ENCODE measurements at regions not wholly inside any gene's neighbourhood (a gene's known extent, or its start where the extent isn't known, plus 50 kb on each side); places are given as distances from the start of the nearest gene placed in this dataset.

DNA sequence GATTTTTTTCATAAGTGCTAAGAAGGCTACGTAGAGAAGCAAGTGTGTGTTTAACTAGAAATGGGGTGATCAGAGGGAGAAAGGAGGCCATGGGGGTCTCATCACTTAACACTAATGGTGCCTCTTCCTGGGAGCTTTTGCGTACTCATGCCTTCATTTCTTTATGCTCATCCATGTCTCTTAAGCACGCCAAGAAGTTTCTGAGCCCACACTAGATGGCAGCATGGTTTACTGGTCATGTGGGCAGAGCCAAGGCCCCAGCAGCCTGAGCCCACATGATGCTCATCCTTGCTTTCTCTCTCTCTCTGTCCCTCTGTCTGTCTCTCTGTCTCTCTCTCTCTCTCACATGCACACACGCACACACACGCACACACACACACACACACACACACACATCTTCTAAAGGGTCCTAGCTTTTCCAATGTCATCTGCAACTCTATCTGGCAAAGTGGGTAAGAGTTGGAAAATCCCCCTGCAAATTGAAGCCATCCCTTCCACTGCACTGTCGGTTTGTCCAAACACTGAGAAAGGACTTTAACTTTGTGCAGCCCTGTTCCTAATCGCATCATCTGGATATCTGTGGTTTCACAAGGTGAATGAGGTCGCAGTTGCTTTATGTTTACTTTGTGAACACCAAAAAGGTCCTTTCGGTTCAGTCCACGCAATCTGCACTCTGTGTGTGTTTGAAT lies 137.1 kb upstream of the CCDC68 start:
- in situ Hi-C loops (cut with HindIII; ENCODE audit: low sequenced_read_pairs) = no loop called here
- peak; percentile 80 for DNase-seq (ENCODE audit: low spot score)

DNA sequence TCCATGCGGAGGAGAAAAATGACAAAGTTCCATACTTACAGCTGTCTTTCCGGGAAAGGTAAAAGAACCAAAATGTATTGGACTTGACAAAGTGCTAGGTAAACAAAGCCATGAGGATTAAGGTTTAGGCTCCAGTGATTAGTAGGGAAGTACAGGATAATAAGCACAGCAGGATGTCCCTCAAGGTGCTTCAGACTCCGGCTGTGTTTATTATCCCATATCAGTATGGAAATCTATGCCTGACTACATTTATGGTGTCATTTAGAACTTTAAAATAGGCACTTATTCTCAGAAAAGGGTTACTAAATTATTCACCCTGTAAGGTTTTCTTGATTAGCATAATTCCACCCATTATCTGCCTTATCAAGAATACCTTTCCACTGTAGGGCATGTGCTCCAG lies 136.3 kb upstream of the CCDC68 start:
- in situ Hi-C loops (cut with HindIII; ENCODE audit: low sequenced_read_pairs) = no loop called here
- no peak for DNase-seq (ENCODE audit: low spot score)

DNA sequence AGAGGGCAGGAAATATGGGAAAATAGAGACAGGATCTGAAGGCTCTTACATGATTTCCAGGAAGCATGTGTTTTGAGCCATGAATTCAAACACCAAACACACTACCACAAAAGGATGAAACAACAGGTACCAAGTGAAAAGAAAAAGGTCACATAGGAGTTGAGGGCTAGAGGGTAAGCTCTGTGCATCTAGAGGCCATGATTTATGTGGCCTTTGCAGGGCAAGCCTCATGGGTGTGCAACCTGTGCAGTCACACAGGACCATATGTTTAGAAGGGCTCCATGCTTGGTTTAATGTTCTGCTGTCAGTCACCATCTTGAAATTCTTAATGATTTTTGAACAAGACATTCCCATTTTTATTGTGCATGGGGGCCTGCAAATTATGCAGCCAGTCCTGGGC lies 134.5 kb upstream of the CCDC68 start:
- no peak for DNase-seq (ENCODE audit: low spot score)
- in situ Hi-C loops (cut with HindIII; ENCODE audit: low sequenced_read_pairs) = no loop called here

DNA sequence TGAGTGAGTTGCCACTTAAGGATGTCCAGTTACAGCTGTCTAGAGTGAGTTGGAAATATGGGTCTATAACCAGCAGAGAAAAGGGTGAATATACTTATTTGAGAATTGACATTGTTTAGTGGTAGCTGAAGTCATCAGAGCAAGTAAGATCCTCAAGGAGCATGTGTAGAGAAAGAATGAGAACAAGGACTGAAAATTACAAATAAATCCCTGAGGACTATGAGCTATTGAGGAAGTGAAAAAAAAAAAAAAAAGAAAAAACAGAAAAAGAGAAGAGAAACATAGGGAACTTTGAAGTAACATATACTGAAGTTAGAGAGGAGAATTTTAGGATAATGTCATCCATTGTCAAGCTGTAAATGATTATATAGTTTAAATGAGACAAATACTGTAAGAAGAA lies 134.0 kb upstream of the CCDC68 start:
- in situ Hi-C loops (cut with HindIII; ENCODE audit: low sequenced_read_pairs) = no loop called here

DNA sequence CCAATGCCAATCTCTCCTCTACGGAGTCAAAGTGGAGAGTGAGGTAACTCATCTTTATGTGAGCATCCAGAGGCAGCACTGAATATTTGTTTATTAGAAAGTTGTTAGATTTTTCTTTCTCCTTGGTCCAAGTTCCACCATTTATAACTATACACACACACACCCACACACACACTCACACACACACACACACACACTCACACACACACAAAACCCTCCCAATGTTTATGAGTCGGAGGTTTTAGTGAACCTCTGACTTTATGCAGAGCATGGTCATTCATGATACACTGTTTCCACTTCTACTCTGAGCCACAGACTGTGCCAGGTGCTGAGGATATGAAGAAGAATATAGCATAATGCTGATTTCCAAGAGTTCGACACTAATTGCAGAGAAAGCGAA lies 132.9 kb upstream of the CCDC68 start:
- in situ Hi-C loops (cut with HindIII; ENCODE audit: low sequenced_read_pairs) = no loop called here
- DNase-seq (ENCODE audit: low spot score) = no peak

More for the DNA sequence above, 134.0 kb upstream of the CCDC68 start:
- no peak for DNase-seq (ENCODE audit: low spot score)

DNA sequence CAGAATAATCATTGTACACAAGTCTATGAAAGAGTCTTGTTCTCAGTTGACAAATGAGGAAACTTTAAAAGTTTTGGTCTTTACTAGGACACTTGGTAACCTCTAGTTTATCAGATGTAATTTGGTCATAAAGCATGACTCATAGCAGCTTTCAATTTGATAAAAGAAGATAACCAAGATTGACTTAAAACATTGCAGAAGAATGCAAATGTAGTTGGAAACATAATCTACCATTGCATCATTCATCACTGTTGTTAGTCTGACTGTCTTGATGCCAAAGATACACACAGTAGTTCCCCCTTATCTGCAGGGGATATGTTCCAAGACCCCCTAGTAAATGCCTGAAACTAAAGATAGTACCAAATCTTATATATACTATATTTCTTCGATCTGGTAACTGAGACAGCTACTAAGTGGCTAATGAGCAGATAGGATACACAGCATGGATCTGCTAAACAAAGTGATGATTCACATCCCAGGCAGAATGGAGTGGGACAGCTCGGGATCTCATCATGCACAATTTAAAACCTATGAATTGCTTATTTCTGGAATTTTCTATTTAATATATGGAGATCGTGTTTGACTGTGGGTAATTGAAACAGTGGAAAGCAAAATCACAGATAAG lies 131.4 kb upstream of the CCDC68 start:
- DNase-seq (ENCODE audit: low spot score) = no peak
- in situ Hi-C loops (cut with HindIII; ENCODE audit: low sequenced_read_pairs) = no loop called here

DNA sequence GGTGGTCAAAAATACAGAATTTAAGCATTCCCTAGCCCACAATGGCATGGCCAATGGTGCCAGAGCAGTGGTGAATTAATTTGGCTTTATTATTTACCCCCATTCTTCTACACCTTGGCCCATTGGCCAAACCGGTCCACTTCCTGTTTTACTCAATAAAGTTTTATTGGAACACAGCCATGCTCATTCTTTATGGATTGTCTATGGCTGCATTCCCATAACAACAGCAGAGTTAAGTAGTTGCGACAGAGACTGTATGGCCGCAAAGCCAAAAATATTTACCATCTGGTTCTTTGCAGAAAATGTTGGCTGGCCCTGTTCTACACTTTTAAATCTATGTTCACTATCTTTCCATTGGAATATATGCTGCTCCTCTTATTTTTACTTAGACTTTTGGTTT lies 130.3 kb upstream of the CCDC68 start:
- DNase-seq (ENCODE audit: low spot score) = no peak

DNA sequence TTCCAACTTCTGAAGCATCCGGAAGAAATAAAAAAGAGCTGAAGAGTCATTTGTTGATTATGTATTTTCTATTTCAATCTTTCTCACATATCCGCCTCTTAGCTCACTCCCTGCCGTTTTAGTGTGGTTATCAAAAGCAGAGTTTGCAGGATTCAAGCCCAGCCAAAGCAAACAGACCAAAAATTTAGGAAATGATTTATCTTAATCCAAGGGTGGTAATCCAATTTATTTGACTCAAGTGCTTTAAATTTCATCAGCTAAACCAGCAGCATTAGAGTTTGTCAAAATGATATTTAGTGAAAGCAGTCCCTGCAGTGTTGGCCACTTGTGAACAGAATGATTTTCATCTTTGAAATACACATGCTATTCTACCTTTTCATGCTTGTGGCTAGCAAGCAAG lies 129.3 kb upstream of the CCDC68 start:
- in situ Hi-C loops (cut with HindIII; ENCODE audit: low sequenced_read_pairs) = no loop called here
- DNase-seq (ENCODE audit: low spot score) = no peak

More for the DNA sequence above, 130.3 kb upstream of the CCDC68 start:
- in situ Hi-C loops (cut with HindIII; ENCODE audit: low sequenced_read_pairs) = no loop called here

DNA sequence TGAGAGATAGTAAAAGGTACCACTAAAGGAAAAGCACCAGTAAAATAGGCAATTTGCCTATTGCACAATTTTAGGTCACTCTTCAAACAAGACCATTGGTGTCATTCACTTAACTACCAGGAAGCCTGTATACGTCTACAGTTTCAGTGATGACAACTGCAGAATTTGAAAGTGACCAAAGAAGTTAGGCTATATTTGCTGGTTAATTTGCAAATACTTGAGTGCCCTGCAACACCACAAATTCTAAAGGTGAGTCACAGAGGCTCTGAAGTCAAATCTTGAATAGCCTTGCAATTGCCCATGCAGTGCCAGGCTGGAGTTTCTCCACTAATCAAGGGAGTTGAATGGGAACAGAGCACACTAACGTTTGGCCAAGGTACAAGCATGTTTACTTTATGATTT lies 128.7 kb upstream of the CCDC68 start:
- no peak for DNase-seq (ENCODE audit: low spot score)
- in situ Hi-C loops (cut with HindIII; ENCODE audit: low sequenced_read_pairs) = no loop called here

DNA sequence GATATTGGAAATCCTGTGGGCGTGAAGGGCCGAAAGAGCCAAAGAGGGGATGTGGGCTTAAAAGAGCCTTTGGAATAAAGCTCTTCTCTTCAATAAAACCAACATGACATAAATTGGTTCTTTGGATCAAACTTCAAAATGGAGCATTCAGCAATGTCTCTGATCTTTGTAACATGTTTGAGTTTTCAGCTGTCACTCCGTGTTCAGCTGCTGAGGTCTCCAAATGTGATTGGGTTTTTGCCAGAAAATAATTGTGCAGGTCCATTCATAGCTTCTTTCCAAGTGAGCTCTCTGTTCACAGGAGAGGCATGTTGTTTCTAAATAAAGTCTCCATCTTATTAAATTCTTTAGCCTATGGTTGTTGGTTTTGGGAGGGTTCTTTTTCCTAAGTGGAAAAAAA lies 127.6 kb upstream of the CCDC68 start:
- no peak for DNase-seq (ENCODE audit: low spot score)
- in situ Hi-C loops (cut with HindIII; ENCODE audit: low sequenced_read_pairs) = no loop called here

DNA sequence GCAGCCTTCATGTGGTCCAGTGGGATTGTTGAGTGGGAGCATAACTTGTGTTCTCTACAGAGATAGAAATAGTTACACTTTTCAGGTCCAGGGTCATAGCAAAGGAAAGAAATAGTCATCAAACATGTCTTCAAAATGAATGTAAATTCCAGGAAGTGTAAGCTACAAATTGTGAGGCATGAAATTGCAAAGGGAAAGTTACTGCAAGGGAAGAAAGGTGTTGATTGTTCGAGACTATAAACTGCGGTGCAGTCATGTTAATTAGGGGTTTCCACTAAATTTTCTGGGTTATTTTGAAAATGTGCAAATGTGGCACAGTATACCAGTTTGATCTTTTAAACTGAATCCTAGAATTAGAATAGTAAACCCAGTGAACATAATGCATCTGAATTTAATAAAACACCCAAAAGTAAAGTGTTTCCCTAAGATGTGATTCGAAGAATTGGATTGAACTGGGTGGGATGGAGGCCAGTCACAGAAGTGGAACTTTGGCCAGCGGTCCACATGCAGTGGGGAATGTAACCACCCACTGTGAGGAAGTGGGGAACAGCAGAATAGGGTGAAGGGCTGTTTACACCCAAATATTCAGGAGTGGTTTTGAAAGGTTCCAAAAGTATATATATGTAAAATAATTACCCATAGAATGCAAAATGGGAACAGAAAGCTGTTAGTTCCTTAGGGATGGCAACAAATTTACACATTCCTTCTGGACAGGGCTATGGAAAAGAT lies 126.5 kb upstream of the CCDC68 start:
- DNase-seq (ENCODE audit: low spot score) = no peak
- in situ Hi-C loops (cut with HindIII; ENCODE audit: low sequenced_read_pairs) = no loop called here

DNA sequence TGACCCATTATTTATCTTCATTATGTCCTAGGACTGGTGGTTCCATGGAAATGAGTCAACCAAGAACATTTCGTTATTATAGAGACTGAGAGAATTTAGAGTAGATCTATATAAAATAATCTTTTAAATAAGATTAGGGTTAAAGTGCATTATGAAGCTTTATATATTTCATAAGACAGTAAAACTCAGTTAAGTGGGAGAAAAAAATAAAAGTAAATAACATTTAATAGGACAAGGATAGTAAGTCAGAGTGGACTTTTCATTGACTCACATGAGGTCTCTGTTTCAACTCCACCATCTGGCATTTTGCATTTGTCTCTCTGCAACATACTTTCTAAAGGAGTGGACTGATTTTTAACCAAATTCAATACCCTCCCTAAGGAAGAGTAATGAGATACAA lies 125.3 kb upstream of the CCDC68 start:
- in situ Hi-C loops (cut with HindIII; ENCODE audit: low sequenced_read_pairs) = no loop called here
- no peak for DNase-seq (ENCODE audit: low spot score)

DNA sequence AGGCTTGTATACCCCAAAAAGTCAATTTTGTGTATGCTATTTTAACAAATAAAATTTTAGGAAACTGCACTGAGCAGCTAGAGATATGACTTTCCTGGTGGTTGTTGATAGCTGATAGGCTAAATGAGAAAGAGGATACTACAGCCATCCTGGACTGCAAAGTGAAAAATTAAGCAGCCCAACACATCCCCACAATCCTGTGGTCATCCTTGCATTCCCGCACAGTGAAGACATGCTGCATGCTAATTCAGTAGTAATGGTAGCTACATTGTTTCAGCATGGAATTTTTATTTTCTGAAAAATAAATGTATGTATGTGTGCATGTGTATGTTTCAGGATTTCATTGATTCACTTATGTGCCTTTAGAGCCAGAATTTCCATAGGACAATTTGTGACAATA lies 124.2 kb upstream of the CCDC68 start:
- in situ Hi-C loops (cut with HindIII; ENCODE audit: low sequenced_read_pairs) = no loop called here
- no peak for DNase-seq (ENCODE audit: low spot score)

DNA sequence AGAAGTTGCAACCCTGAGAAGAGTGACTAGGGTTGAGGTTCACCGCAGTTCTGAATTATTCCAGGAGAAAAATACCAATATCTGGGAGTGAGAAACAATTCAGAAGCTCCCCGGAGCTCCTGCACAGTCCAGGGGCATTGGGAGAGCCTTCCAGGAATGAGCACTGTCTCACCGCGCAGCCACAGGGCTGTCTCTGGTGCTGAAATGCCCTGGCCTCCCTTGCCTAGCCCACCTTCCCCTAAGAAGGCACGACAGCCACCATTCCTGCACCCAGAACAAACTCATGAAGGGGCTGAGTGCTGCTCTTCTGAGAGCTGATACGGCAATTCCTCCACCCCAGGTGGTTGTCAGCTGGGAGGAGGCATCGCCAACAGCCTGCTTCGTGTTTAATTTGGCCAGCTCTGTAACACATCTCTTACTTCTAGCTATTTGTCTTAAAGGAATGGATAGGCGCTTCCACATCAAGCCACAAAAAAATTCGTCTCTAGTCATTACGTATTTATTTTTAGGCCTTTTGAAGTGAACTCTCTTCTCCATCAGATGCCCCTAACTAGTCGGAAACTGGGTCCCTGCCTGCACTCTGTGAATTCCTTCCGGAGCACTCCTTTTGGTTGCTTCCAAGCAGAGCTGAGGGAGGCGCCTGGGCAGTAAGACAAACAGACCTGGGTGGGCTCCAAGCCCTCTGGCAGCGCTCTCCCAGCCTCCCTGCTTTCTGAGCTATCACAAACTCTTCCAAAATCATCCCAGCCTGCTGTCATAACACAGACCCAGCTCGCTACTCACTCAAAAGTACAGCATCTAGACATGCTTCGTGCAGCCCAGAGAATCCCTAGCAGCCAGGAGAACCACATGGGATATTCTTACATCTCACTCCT lies 120.5 kb upstream of the CCDC68 start:
- peak; percentile 26 for DNase-seq (ENCODE audit: low spot score)
- in situ Hi-C loops (cut with HindIII; ENCODE audit: low sequenced_read_pairs) = no loop called here

DNA sequence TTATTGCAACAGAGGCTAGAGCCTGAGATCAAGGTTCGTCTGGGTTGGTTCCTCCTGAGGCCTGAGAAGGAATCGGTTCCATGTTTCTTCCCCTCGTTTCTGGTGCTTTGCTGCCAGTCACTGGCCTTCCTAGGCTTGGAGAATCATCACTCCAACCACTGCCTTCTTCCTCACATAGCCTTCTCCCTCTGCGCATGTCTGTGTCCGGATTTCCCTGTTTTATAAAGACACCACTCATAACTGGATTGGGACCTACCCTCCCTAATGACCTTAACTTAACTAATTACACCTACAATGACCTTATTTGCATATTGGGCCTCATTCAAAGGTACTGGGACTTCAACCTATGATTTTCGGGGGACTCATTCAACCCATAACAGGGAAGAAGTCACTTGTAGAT lies 119.8 kb upstream of the CCDC68 start:
- in situ Hi-C loops (cut with HindIII; ENCODE audit: low sequenced_read_pairs) = no loop called here
- no peak for DNase-seq (ENCODE audit: low spot score)

DNA sequence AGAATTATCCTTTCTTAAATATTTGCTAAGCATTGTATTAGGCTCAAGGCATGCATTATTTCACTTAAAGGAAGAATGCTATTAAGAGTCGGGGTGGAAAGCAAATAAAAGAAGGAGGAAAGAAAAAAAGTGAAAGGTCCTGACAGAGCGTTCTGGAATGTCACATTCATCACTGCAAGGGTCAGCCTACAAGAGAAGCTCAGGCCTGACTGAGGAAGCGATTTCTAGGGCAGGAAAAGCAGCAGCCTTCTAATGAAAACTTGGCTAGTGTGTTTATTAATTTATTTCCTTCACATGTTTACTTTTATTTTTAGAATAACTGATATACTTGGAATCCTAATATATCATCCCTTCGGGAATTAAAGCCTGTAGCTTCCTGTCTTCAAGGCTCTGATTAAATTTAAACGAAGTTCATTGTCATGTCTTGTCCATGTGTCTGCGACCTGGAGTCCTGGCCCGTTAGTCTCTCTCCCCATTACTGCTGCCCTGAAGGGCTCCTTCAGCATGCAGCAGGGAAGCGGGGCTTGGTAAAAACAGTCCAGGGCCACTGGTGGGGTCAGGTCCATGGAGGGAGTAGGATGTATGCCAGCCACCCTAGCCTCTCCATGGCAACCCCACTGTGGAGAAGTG lies 119.2 kb upstream of the CCDC68 start:
- in situ Hi-C loops (cut with HindIII; ENCODE audit: low sequenced_read_pairs) = no loop called here
- DNase-seq (ENCODE audit: low spot score) = no peak

DNA sequence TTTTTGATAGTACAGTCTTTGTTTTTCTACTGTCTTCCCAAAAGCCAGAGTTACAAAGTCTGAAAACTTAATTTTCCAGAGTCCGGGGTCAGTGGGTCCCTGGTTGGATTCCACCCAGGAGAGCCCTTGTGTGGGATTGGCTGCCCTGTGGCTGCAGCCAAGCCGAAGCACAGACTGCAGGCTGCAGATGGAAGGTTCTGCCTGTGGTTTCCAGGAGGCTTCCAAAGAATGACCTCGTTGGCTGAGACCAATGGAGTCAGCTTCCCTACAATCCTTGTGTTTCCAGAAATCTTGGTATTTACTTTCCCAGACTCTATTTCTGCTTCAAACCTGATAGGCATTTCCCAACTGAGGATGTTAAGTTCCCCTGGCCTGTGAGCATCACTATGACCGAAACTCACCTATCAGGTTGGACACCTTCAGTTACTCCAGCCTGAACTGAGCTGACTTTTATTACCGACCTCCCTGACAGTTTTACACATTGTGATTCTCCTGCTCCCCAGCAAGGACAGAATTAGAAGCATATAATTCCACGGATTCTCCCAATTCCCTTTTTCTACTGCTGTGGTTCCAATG lies 117.5 kb upstream of the CCDC68 start:
- in situ Hi-C loops (cut with HindIII; ENCODE audit: low sequenced_read_pairs) = no loop called here
- no peak for DNase-seq (ENCODE audit: low spot score)

DNA sequence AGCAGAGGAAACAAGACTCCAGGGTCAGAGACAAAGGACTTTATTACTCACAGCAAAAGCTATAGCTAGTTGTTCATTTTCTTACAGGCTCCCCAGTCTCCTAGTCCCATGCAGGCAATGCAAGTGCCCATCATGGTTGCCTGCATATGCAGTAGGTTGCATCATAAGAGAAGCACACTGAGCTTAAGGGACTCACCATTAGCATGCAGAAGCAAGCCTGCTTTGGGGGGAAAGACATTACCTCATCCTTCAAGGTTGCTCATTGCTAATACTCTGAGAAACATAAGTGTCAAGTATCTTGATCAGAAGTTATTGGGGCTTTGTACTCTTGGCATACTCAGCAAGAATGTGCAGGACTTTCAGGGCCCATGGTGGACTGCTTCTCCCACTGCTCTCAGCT lies 114.6 kb upstream of the CCDC68 start:
- in situ Hi-C loops (cut with HindIII; ENCODE audit: low sequenced_read_pairs) = no loop called here
- DNase-seq (ENCODE audit: low spot score) = no peak

DNA sequence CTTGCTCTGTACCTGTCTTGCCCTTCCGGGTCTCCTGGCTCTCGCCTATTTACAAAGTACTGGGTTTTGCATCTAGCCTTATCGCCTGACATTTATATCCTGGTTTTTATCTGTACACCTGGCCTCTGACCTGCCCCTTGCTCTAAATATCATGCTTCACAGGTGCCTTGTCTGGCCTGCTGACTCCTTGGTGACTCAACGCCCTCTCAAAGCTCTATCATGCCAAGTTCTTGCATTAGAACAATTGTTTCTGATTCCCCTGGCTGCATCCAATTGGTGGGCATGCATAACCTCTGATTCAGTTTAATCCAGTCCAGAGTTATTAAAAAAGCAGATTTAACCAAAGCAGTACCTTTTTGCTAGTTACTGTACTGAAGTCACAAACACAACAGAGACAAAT lies 113.9 kb upstream of the CCDC68 start:
- in situ Hi-C loops (cut with HindIII; ENCODE audit: low sequenced_read_pairs) = no loop called here
- DNase-seq (ENCODE audit: low spot score) = no peak

All from G401 (cell line).